ENCODE measurements at regions not wholly inside any gene's neighbourhood (a gene's known extent, or its start where the extent isn't known, plus 50 kb on each side); places are given as distances from the start of the nearest gene placed in this dataset.

DNA sequence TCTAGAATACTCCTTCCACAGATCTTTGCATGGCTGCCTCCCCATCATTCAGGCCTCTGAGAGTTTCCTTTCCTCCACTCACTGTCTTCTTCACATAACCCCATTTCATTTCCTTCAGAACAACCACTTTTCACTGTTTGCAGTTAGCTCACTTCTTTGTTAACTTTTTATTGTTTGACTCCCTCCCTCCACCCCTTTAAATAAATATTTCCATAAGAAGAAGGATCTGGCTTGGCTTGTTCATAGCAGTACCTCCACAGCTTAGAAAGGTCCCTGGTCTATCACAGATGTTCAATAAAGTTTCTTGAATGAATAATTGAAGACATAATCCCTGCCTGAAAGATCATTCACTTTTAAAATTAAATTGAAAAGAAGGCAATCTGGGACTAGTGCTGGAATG lies 661.6 kb downstream of the ACTL7B start:
- Mint-ChIP-seq H3K27ac (ENCODE audit: unreplicated experiment) (no peak overlapping the region), H3K36me3 (ENCODE audit: unreplicated experiment) (no peaks in the 10 kb centered on the region), H3K27me3 (ENCODE audit: unreplicated experiment) (peaks cover 4% of the 10 kb centered on the region), H3K9me3 (ENCODE audit: unreplicated experiment) (no peaks in the 10 kb centered on the region), H3K4me1 (ENCODE audit: unreplicated experiment) (peaks cover 8% of the 10 kb centered on the region), H3K4me3 (ENCODE audit: unreplicated experiment) (no peak overlapping the region)
- TF ChIP-seq, protein P1, sequence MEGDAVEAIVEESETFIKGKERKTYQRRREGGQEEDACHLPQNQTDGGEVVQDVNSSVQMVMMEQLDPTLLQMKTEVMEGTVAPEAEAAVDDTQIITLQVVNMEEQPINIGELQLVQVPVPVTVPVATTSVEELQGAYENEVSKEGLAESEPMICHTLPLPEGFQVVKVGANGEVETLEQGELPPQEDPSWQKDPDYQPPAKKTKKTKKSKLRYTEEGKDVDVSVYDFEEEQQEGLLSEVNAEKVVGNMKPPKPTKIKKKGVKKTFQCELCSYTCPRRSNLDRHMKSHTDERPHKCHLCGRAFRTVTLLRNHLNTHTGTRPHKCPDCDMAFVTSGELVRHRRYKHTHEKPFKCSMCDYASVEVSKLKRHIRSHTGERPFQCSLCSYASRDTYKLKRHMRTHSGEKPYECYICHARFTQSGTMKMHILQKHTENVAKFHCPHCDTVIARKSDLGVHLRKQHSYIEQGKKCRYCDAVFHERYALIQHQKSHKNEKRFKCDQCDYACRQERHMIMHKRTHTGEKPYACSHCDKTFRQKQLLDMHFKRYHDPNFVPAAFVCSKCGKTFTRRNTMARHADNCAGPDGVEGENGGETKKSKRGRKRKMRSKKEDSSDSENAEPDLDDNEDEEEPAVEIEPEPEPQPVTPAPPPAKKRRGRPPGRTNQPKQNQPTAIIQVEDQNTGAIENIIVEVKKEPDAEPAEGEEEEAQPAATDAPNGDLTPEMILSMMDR (IDR thresholded peaks at IDR 0.05) = no peak
- no peak for DNase-seq (ENCODE audit: extremely low spot score, unreplicated experiment)

DNA sequence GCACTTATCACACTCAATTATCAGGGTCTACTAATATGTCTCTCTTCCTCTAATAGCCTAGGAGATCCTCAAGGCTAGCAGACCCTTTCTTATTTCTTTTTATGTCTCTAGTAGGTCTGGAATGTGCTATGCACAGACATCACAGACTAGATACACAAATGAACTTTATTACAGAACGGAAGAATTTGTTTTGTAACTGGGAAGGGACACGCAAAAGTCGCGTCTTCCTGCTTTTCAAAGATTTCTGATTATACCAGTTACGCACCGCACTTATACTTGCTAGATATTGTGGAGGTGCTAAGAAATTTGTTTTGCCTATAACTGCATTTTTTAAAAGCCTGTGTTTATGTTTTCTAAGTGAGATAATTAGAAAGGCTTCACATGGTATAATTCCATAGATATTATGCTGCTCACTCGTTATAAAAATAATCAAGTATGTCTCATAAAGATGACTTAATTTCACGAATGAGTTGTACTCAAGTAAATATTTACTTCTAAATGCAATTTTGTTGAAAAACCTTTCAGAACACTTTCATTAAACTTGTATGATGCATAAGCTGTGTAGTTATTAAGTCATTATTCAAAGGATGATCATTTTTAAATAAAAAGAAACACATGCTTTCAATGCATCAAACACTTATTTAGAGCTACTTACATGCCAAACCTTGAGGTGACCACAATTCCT lies 662.6 kb downstream of the ACTL7B start:
- Mint-ChIP-seq H3K27me3 (ENCODE audit: unreplicated experiment) (peaks cover 4% of the 10 kb centered on the region), H3K4me3 (ENCODE audit: unreplicated experiment) (no peak overlapping the region)

DNA sequence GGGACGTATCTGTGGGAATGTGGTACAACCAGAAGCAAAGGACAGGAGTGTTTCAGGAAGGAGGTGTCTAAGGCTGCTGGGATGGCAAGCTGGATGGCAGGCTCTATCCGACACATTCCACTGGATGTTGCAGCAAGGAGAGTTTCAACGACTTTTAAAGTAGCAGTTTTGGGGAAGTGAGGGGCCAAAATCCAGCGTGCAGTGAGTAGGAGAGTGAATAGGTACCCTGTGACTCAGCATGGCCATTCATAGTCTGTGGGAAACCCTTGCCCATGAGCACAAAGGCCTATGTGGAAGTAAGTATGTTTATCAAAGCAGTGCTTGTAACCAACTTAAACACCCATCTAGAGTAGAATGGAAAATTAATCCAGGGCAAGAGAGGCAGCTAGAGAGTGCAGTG lies 664.7 kb downstream of the ACTL7B start:
- H3K27ac Mint-ChIP-seq (ENCODE audit: unreplicated experiment) = no peak overlapping the region
- peaks cover 4% of the 10 kb centered on the region for H3K27me3 Mint-ChIP-seq (ENCODE audit: unreplicated experiment)
- no peak overlapping the region for H3K4me3 Mint-ChIP-seq (ENCODE audit: unreplicated experiment)
- no peak for DNase-seq (ENCODE audit: extremely low spot score, unreplicated experiment)
- peaks cover 5% of the 10 kb centered on the region for H3K4me1 Mint-ChIP-seq (ENCODE audit: unreplicated experiment)
- H3K9me3 Mint-ChIP-seq (ENCODE audit: unreplicated experiment) = no peaks in the 10 kb centered on the region
- no peaks in the 10 kb centered on the region for H3K36me3 Mint-ChIP-seq (ENCODE audit: unreplicated experiment)
- TF ChIP-seq, protein P1 (IDR thresholded peaks at IDR 0.05) = no peak

More for the DNA sequence above, 662.6 kb downstream of the ACTL7B start:
- H3K27ac Mint-ChIP-seq (ENCODE audit: unreplicated experiment) = no peak overlapping the region
- no peaks in the 10 kb centered on the region for H3K36me3 Mint-ChIP-seq (ENCODE audit: unreplicated experiment)
- TF ChIP-seq, protein P1 (IDR thresholded peaks at IDR 0.05) = no peak
- no peaks in the 10 kb centered on the region for H3K9me3 Mint-ChIP-seq (ENCODE audit: unreplicated experiment)
- DNase-seq (ENCODE audit: extremely low spot score, unreplicated experiment) = no peak
- peaks cover 8% of the 10 kb centered on the region for H3K4me1 Mint-ChIP-seq (ENCODE audit: unreplicated experiment)

DNA sequence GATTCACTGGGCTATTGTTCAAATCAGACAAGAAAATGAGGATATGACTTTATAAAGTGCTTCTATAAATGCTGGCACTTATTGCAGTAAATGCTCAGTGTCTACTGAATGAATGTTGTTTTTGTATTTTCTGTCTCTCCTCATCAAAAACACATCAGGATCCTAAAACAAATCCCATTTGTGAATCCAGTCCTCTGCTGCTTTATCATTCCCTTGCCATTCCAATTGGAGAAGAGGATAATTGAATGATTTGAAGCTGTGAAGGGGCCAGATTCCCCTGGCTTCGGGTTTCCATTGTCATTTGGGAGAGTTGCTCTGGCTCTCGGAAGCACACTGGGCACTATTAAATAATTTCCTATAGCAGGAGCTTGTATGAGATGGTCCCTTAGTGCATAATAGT lies 666.8 kb downstream of the ACTL7B start:
- Mint-ChIP-seq H3K4me1 (ENCODE audit: unreplicated experiment) (peaks cover 5% of the 10 kb centered on the region), H3K27ac (ENCODE audit: unreplicated experiment) (no peak overlapping the region), H3K9me3 (ENCODE audit: unreplicated experiment) (no peaks in the 10 kb centered on the region), H3K4me3 (ENCODE audit: unreplicated experiment) (no peak overlapping the region), H3K27me3 (ENCODE audit: unreplicated experiment) (peaks cover 4% of the 10 kb centered on the region), H3K36me3 (ENCODE audit: unreplicated experiment) (no peaks in the 10 kb centered on the region)
- TF ChIP-seq, protein P1 (IDR thresholded peaks at IDR 0.05) = no peak
- no peak for DNase-seq (ENCODE audit: extremely low spot score, unreplicated experiment)

DNA sequence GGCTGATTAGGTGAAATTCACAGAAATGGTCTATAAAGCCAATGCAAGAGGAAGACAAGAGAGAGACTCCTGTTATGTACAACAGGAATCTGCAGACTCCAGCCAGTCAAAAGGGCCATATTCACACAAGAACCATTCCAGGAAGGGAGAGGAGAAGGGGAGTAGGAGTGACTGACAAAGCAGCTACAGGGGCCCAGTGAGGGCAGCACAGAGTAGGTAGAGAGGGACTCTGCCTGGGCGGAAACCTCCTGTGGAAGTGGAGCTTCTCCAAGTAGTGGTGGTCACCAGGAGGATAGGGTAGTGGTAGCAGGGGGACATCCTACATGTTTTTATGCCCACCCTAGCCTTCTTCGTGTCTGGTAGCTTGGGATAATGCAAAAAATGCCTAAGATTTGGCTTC lies 667.3 kb downstream of the ACTL7B start:
- H3K4me1 Mint-ChIP-seq (ENCODE audit: unreplicated experiment) = peaks cover 5% of the 10 kb centered on the region
- no peak overlapping the region for H3K27ac Mint-ChIP-seq (ENCODE audit: unreplicated experiment)
- H3K27me3 Mint-ChIP-seq (ENCODE audit: unreplicated experiment) = no peaks in the 10 kb centered on the region
- H3K4me3 Mint-ChIP-seq (ENCODE audit: unreplicated experiment) = no peak overlapping the region
- no peak for DNase-seq (ENCODE audit: extremely low spot score, unreplicated experiment)
- H3K36me3 Mint-ChIP-seq (ENCODE audit: unreplicated experiment) = no peaks in the 10 kb centered on the region
- TF ChIP-seq, protein P1 (IDR thresholded peaks at IDR 0.05) = no peak
- H3K9me3 Mint-ChIP-seq (ENCODE audit: unreplicated experiment) = peaks cover 4% of the 10 kb centered on the region

Measured in osteocyte (in vitro differentiated cells).